ENCODE measurements at regions not wholly inside any gene's neighbourhood (a gene's known extent, or its start where the extent isn't known, plus 50 kb on each side); places are given as distances from the start of the nearest gene placed in this dataset.

- Histone ChIP-seq H3K36me3 (ENCODE audit: control insufficient read depth, low read length) (no peaks in the 10 kb centered on the region), H3K9me2 (replicated peaks; ENCODE audit: control insufficient read depth, low read length) (no peaks in the 10 kb centered on the region), H3K27ac (ENCODE audit: low read depth, low read length) (no peak overlapping the region), H3K79me2 (ENCODE audit: control insufficient read depth, low read length) (no peaks in the 10 kb centered on the region), H3K4me3 (ENCODE audit: low read length) (no peak overlapping the region), H3F3A (ENCODE audit: control insufficient read depth, insufficient read depth) (no peaks in the 10 kb centered on the region), H3K4me1 (ENCODE audit: control insufficient read depth, low read length) (no peaks in the 10 kb centered on the region), H3K4me2 (ENCODE audit: low read length) (no peak overlapping the region), H3K27me3 (ENCODE audit: control insufficient read depth, low read length) (0 out of 2 replicates have a peak, but pooled peaks cover 4% of the 10 kb centered on the region), H4K20me1 (ENCODE audit: control insufficient read depth, insufficient read depth, low read depth, low read length) (no peaks in the 10 kb centered on the region), H3K9me3 (ENCODE audit: control insufficient read depth, insufficient read depth, low read length) (no peaks in the 10 kb centered on the region)
- TF ChIP-seq CTCF (IDR thresholded peaks at IDR 0.05; ENCODE audit: low read depth, low read length, poor library complexity, severe bottlenecking) (no peak), EZH2phosphoT487 (IDR thresholded peaks at IDR 0.05; ENCODE audit: borderline replicate concordance, low read length) (no peak)
These were observed 259.1 kb upstream of the RAB6C start for GRCh38 chr2:129720360-129720759.

- Histone ChIP-seq H3K9me2 (replicated peaks; ENCODE audit: control insufficient read depth, low read length) (no peaks in the 10 kb centered on the region), H3K27ac (ENCODE audit: low read depth, low read length) (no peak overlapping the region), H4K20me1 (ENCODE audit: control insufficient read depth, insufficient read depth, low read depth, low read length) (no peaks in the 10 kb centered on the region), H3K4me1 (ENCODE audit: control insufficient read depth, low read length) (no peaks in the 10 kb centered on the region), H3K9me3 (ENCODE audit: control insufficient read depth, insufficient read depth, low read length) (no peaks in the 10 kb centered on the region), H3K36me3 (ENCODE audit: control insufficient read depth, low read length) (no peaks in the 10 kb centered on the region), H3K4me3 (ENCODE audit: low read length) (no peak overlapping the region), H3K27me3 (ENCODE audit: control insufficient read depth, low read length) (0 out of 2 replicates have a peak, but pooled peaks cover 2% of the 10 kb centered on the region), H3K79me2 (ENCODE audit: control insufficient read depth, low read length) (no peaks in the 10 kb centered on the region), H3K4me2 (ENCODE audit: low read length) (no peak overlapping the region), H3F3A (ENCODE audit: control insufficient read depth, insufficient read depth) (no peaks in the 10 kb centered on the region)
- TF ChIP-seq EZH2phosphoT487 (IDR thresholded peaks at IDR 0.05; ENCODE audit: borderline replicate concordance, low read length) (no peak), CTCF (IDR thresholded peaks at IDR 0.05; ENCODE audit: low read depth, low read length, poor library complexity, severe bottlenecking) (no peak)
These were observed 258.7 kb upstream of the RAB6C start for GRCh38 chr2:129720761-129721160.

- TF ChIP-seq CTCF (IDR thresholded peaks at IDR 0.05; ENCODE audit: low read depth, low read length, poor library complexity, severe bottlenecking) (no peak), EZH2phosphoT487 (IDR thresholded peaks at IDR 0.05; ENCODE audit: borderline replicate concordance, low read length) (no peak)
- H3F3A ChIP-seq (ENCODE audit: control insufficient read depth, insufficient read depth) = no peaks in the 10 kb centered on the region
- H3K79me2 ChIP-seq (ENCODE audit: control insufficient read depth, low read length) = no peaks in the 10 kb centered on the region
- no peaks in the 10 kb centered on the region for H3K9me2 ChIP-seq (replicated peaks; ENCODE audit: control insufficient read depth, low read length)
- H3K27ac ChIP-seq (ENCODE audit: low read depth, low read length) = no peak overlapping the region
- no peaks in the 10 kb centered on the region for H3K27me3 ChIP-seq (ENCODE audit: control insufficient read depth, low read length)
- no peak overlapping the region for H3K4me3 ChIP-seq (ENCODE audit: low read length)
- no peaks in the 10 kb centered on the region for H3K9me3 ChIP-seq (ENCODE audit: control insufficient read depth, insufficient read depth, low read length)
- H3K4me2 ChIP-seq (ENCODE audit: low read length) = no peak overlapping the region
- no peaks in the 10 kb centered on the region for H3K36me3 ChIP-seq (ENCODE audit: control insufficient read depth, low read length)
- H3K4me1 ChIP-seq (ENCODE audit: control insufficient read depth, low read length) = no peaks in the 10 kb centered on the region
- H4K20me1 ChIP-seq (ENCODE audit: control insufficient read depth, insufficient read depth, low read depth, low read length) = no peaks in the 10 kb centered on the region
These were observed 258.2 kb upstream of the RAB6C start for GRCh38 chr2:129721236-129721635.

- Histone ChIP-seq H3K27me3 (ENCODE audit: control insufficient read depth, low read length) (no peaks in the 10 kb centered on the region), H3K4me2 (ENCODE audit: low read length) (no peak overlapping the region), H4K20me1 (ENCODE audit: control insufficient read depth, insufficient read depth, low read depth, low read length) (no peaks in the 10 kb centered on the region), H3K9me3 (ENCODE audit: control insufficient read depth, insufficient read depth, low read length) (no peaks in the 10 kb centered on the region), H3F3A (ENCODE audit: control insufficient read depth, insufficient read depth) (no peaks in the 10 kb centered on the region), H3K4me1 (ENCODE audit: control insufficient read depth, low read length) (no peaks in the 10 kb centered on the region), H3K9me2 (replicated peaks; ENCODE audit: control insufficient read depth, low read length) (no peaks in the 10 kb centered on the region), H3K79me2 (ENCODE audit: control insufficient read depth, low read length) (no peaks in the 10 kb centered on the region), H3K4me3 (ENCODE audit: low read length) (no peak overlapping the region), H3K27ac (ENCODE audit: low read depth, low read length) (no peak overlapping the region), H3K36me3 (ENCODE audit: control insufficient read depth, low read length) (no peaks in the 10 kb centered on the region)
- no peak for TF ChIP-seq EZH2phosphoT487 (IDR thresholded peaks at IDR 0.05; ENCODE audit: borderline replicate concordance, low read length)
- no peak for TF ChIP-seq CTCF (IDR thresholded peaks at IDR 0.05; ENCODE audit: low read depth, low read length, poor library complexity, severe bottlenecking)
These were observed 257.6 kb upstream of the RAB6C start for GRCh38 chr2:129721846-129722245.

Data from DOHH2 (cell line).